Esophagus muscularis mucosa (tissue), 4 donors: ENCODE measurements at regions not wholly inside any gene's neighbourhood (a gene's known extent, or its start where the extent isn't known, plus 50 kb on each side); places are given as distances from the start of the nearest gene placed in this dataset.

Source experiments
- DNase-seq: peaks from one replicate; pipeline ENCODE4 v3.0.0-alpha.2; 2017; ENCODE audit errors: extremely low spot score
- H3K27ac ChIP-seq, 4 donors: fragments of 200-600 bp; sonication (generic); replicated peaks in 1 of 4; 1 replicate in 3 of 4; 2 replicates in 1 of 4; pipeline ENCODE4 v1.5.1; 2016 to 2019; ENCODE audit warnings: mild to moderate bottlenecking in 1 of 4
- H3K27me3 ChIP-seq, 4 donors: fragments of 200-600 bp; sonication (generic); one replicate each; pipeline versions ENCODE4 v1.5.1 to v1.6.0; 2016 to 2019
- H3K36me3 ChIP-seq, 4 donors: fragments of 200-600 bp; sonication (generic); one replicate each; pipeline ENCODE4 v1.5.1; 2016 to 2019
- H3K4me1 ChIP-seq, 4 donors: fragments of 200-600 bp; sonication (generic); one replicate each; pipeline ENCODE4 v1.5.1; 2016 to 2019
- H3K4me3 ChIP-seq, 4 donors: fragments of 200-600 bp; sonication (generic); 1 replicate in 2 of 4; 2 replicates in 2 of 4; pipeline ENCODE4 v1.5.1; 2016 to 2019; ENCODE audit warnings: mild to moderate bottlenecking in 4 of 4, moderate library complexity in 1 of 4
- H3K9me3 ChIP-seq, 4 donors: fragments of 200-600 bp; sonication (generic); 1 replicate in 3 of 4; 2 replicates in 1 of 4; pipeline ENCODE4 v1.5.1; 2016 to 2019
- CTCF ChIP-seq, 3 experiments: fragments of 200-600 bp in 2 of 3; fragments of 450-650 bp in 1 of 3; sonication (generic) in 2 of 3; IDR thresholded peaks; one replicate each; pipeline ENCODE4 v1.5.1; 2017 to 2019; ENCODE audit warnings: antibody characterized with exemption in 3 of 3, mild to moderate bottlenecking in 2 of 3, moderate library complexity in 1 of 3
- EP300 ChIP-seq: sonication (generic); formaldehyde crosslinking; IDR thresholded peaks from one replicate; pipeline ENCODE4 v1.6.1; 2017; ENCODE audit warnings: antibody characterized with exemption
- POLR2A ChIP-seq: fragments of 450-650 bp; IDR thresholded peaks from one replicate; pipeline ENCODE4 v1.6.1; 2017; ENCODE audit warnings: antibody characterized with exemption, moderate library complexity, mild to moderate bottlenecking, low read depth
- POLR2AphosphoS5 ChIP-seq, 2 donors: sonication (generic); formaldehyde crosslinking; IDR thresholded peaks; one replicate each; pipeline ENCODE4 v1.6.1; 2017; ENCODE audit warnings: antibody characterized with exemption in 2 of 2
- WGBS: methylation state at CpG from one replicate; pipeline ENCODE4 v1.1.5; 2018; 5-methylcytosine and 5-hydroxymethylcytosine counted together
- intact Hi-C: fragments of 100-400 bp; cut with DNase I; formaldehyde crosslinking; loops from one replicate; pipeline ENCODE4 v1.15.1; 2023

GRCh38 chr2:221211653-221212052, 360.5 kb downstream of the EPHA4 start:
- TF ChIP-seq POLR2AphosphoS5 (IDR thresholded peaks at IDR 0.05) (no peak), EP300 (no peak), POLR2A (no peak), CTCF (IDR thresholded peaks at IDR 0.05) (no peak)
- Histone ChIP-seq H3K4me3 (no peak overlapping the region), H3K9me3 (no peaks in the 10 kb centered on the region), H3K27me3 (no peaks in the 10 kb centered on the region), H3K36me3 (no peaks in the 10 kb centered on the region), H3K27ac (no peak overlapping the region), H3K4me1 (no peaks in the 10 kb centered on the region)
- intact Hi-C loops: no loop called here
- 93% methylated on average over 3 of the region's 3 CpGs for WGBS
- DNase-seq: no peak

GRCh38 chr2:221212105-221212504, 360.0 kb downstream of the EPHA4 start:
- intact Hi-C loops: no loop called here
- 92% methylated on average over 2 of the region's 2 CpGs for WGBS

GRCh38 chr2:221215487-221215886, 356.6 kb downstream of the EPHA4 start:
- intact Hi-C loops: no loop called here
- H3K27me3 ChIP-seq: no peaks in the 10 kb centered on the region
- 100% methylated on average over 1 of the region's 1 CpG for WGBS
- no peaks in the 10 kb centered on the region for H3K4me1 ChIP-seq
- no peak overlapping the region for H3K4me3 ChIP-seq
- DNase-seq: no peak
- no peak overlapping the region for H3K27ac ChIP-seq
- H3K36me3 ChIP-seq: no peaks in the 10 kb centered on the region
- TF ChIP-seq CTCF (IDR thresholded peaks at IDR 0.05) (no peak), POLR2A (no peak), EP300 (no peak), POLR2AphosphoS5 (IDR thresholded peaks at IDR 0.05) (no peak)
- H3K9me3 ChIP-seq: no peaks in the 10 kb centered on the region

More at GRCh38 chr2:221212105-221212504, 360.0 kb downstream of the EPHA4 start:
- H3K27me3 ChIP-seq: no peaks in the 10 kb centered on the region
- no peaks in the 10 kb centered on the region for H3K4me1 ChIP-seq
- H3K36me3 ChIP-seq: no peaks in the 10 kb centered on the region
- no peaks in the 10 kb centered on the region for H3K9me3 ChIP-seq
- no peak for DNase-seq
- H3K4me3 ChIP-seq: no peak overlapping the region
- no peak for TF ChIP-seq CTCF (IDR thresholded peaks at IDR 0.05)
- no peak for TF ChIP-seq POLR2A
- TF ChIP-seq POLR2AphosphoS5 (IDR thresholded peaks at IDR 0.05): no peak
- TF ChIP-seq EP300: no peak
- H3K27ac ChIP-seq: no peak overlapping the region

GRCh38 chr2:221216636-221217035, 355.5 kb downstream of the EPHA4 start:
- H3K27ac ChIP-seq: no peak overlapping the region
- WGBS: 70% methylated on average over 3 of the region's 3 CpGs
- no peaks in the 10 kb centered on the region for H3K9me3 ChIP-seq
- H3K36me3 ChIP-seq: no peaks in the 10 kb centered on the region
- no peaks in the 10 kb centered on the region for H3K4me1 ChIP-seq
- no peak for TF ChIP-seq POLR2A
- no peak for TF ChIP-seq CTCF (IDR thresholded peaks at IDR 0.05)
- TF ChIP-seq EP300: no peak
- TF ChIP-seq POLR2AphosphoS5 (IDR thresholded peaks at IDR 0.05): no peak
- H3K4me3 ChIP-seq: no peak overlapping the region
- no peak for DNase-seq
- intact Hi-C loops: no loop called here
- no peaks in the 10 kb centered on the region for H3K27me3 ChIP-seq

- Histone ChIP-seq H3K9me3 (no peaks in the 10 kb centered on the region), H3K4me3 (no peak overlapping the region), H3K27ac (no peak overlapping the region), H3K36me3 (no peaks in the 10 kb centered on the region), H3K4me1 (peaks cover 4 to 18% (median 13%) of the 10 kb centered on the region in 4 donors), H3K27me3 (no peaks in the 10 kb centered on the region)
- DNase-seq: no peak
- TF ChIP-seq POLR2A: no peak
- TF ChIP-seq POLR2AphosphoS5 (IDR thresholded peaks at IDR 0.05): no peak
- TF ChIP-seq CTCF (IDR thresholded peaks at IDR 0.05): no peak
- TF ChIP-seq EP300: no peak
- intact Hi-C loops: no loop called here
- WGBS: 90% methylated on average over 2 of the region's 2 CpGs
Observed at GRCh38 chr2:221225752-221226151, 346.4 kb downstream of the EPHA4 start.
